T-cell (primary cell): ENCODE measurements at regions not wholly inside any gene's neighbourhood (a gene's known extent, or its start where the extent isn't known, plus 50 kb on each side); places are given as distances from the start of the nearest gene placed in this dataset.
"Not testable (repeated sequence)": the region's sequence is repeated elsewhere in the genome, so short reads cannot be mapped to it uniquely, and the experiment has no call there.

ENCODE experiments used
- ATAC-seq, 4 experiments: fragments of 200-7000 bp in 3 of 4; fragments of 150-1000 bp in 1 of 4; cut with Tn5 transposase; replicated peaks in 1 of 4; 1 replicate in 3 of 4; 2 replicates in 1 of 4; pipeline ENCODE4 v1.10.0; 2021; ENCODE audit warnings: moderate library complexity in 3 of 4, mild to moderate bottlenecking in 2 of 4, moderate number of reproducible peaks in 1 of 4
- CTCF ChIA-PET, 2 donors: fragments of 300-600 bp; sonication (Branson Sonifier 250); formaldehyde crosslinking; loops; one replicate each; lab custom pipeline; 2022; ENCODE audit warnings: antibody characterized with exemption in 2 of 2; lab: Charles Lee
- POLR2A ChIA-PET, 2 donors: fragments of 300-600 bp; sonication (Branson Sonifier 250); formaldehyde crosslinking; loops; one replicate each; lab custom pipeline; 2022; ENCODE audit warnings: antibody characterized with exemption in 2 of 2; lab: Charles Lee
- DNase-seq, 35 experiments: peaks; one replicate each; pipeline versions ENCODE4 v3.0.0 to v3.0.0-alpha.2; 2013 to 2023
- H3K27ac ChIP-seq: one replicate; pipeline ENCODE4 v1.5.1; 2013; ENCODE audit warnings: low read length
- H3K27me3 ChIP-seq, 2 experiments: replicated peaks in 1 of 2; 1 replicate in 1 of 2; 2 replicates in 1 of 2; pipeline versions ENCODE4 v1.6.1 to v1.7.0; 2013; ENCODE audit warnings: low read length in 1 of 2, mixed read lengths in 1 of 2; ENCODE audit not compliant: control insufficient read depth in 2 of 2, insufficient read depth in 2 of 2; ENCODE audit errors: extremely low read depth in 1 of 2
- H3K36me3 ChIP-seq, 2 donors: 1 replicate in 1 of 2; 2 replicates in 1 of 2; pipeline versions ENCODE4 v1.6.1 to v1.7.0; 2013; ENCODE audit warnings: low read length in 1 of 2; ENCODE audit not compliant: control insufficient read depth in 2 of 2, insufficient read depth in 1 of 2; ENCODE audit errors: extremely low read depth in 1 of 2
- H3K4me1 ChIP-seq, 2 experiments: 1 replicate in 1 of 2; 2 replicates in 1 of 2; pipeline versions ENCODE4 v1.6.1 to v1.7.0; 2013; ENCODE audit warnings: low read length in 2 of 2, mixed read lengths in 1 of 2; ENCODE audit not compliant: insufficient read depth in 2 of 2, control insufficient read depth in 1 of 2; ENCODE audit errors: extremely low read depth in 1 of 2
- H3K4me3 ChIP-seq, 2 donors: 1 replicate in 1 of 2; 2 replicates in 1 of 2; pipeline versions ENCODE4 v1.5.1 to v1.7.0; 2013; ENCODE audit warnings: mild to moderate bottlenecking in 2 of 2, low read length in 1 of 2, moderate library complexity in 1 of 2; ENCODE audit not compliant: control insufficient read depth in 1 of 2; ENCODE audit errors: extremely low read depth in 1 of 2
- H3K9me3 ChIP-seq: 2 replicates; pipeline ENCODE4 v1.7.0; 2013
- H3K27ac Mint-ChIP-seq, 2 donors: one replicate each; pipeline ENCODE4 v1.8.0; 2020 to 2021; ENCODE audit warnings: mild to moderate bottlenecking in 2 of 2, mixed read lengths in 2 of 2
- H3K27me3 Mint-ChIP-seq, 2 donors: one replicate each; pipeline ENCODE4 v1.8.0; 2021 to 2022; ENCODE audit warnings: mixed read lengths in 2 of 2
- H3K36me3 Mint-ChIP-seq: one replicate; pipeline ENCODE4 v1.8.0; 2021; ENCODE audit warnings: mixed read lengths
- H3K4me1 Mint-ChIP-seq, 3 donors: one replicate each; pipeline ENCODE4 v1.8.0; 2020 to 2022; ENCODE audit warnings: mixed read lengths in 3 of 3, mild to moderate bottlenecking in 1 of 3
- H3K4me3 Mint-ChIP-seq, 3 donors: one replicate each; pipeline ENCODE4 v1.8.0; 2020 to 2022; ENCODE audit warnings: mild to moderate bottlenecking in 3 of 3, mixed read lengths in 3 of 3, moderate library complexity in 3 of 3
- H3K9me3 Mint-ChIP-seq, 3 donors: one replicate each; pipeline ENCODE4 v1.8.0; 2020 to 2022; ENCODE audit warnings: mixed read lengths in 3 of 3
- WGBS: methylation state at CpG from one replicate; pipeline ENCODE4 v1.1.5; 2013; ENCODE audit warnings: missing lambda C conversion rate; ENCODE audit not compliant: insufficient coverage; 5-methylcytosine and 5-hydroxymethylcytosine counted together

DNA sequence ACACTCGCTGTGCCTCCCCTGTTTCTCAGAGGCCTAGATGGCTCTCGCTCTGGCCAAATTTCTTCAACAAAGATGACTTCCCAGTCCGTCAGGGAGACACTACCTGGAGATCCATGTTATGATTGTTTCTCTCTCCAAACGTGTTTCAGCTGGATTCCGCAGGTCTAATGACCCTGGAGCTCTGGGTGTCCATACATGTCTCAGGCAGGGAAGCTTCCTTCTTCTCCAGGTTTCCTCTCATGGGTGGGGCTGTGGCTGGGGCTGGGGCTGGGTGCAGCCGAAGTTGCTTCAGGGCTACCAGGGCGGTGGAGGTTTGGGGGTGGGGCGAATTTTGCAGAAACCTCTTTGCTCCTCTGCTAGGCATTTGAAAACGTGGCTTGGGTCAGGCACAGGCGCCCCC, 361.8 kb upstream of the ZNF337 start:
- H3K4me1 ChIP-seq, DNase-seq, H3K36me3 Mint-ChIP-seq, H3K27ac Mint-ChIP-seq, H3K27me3 ChIP-seq, H3K4me1 Mint-ChIP-seq, H3K27me3 Mint-ChIP-seq, H3K4me3 ChIP-seq, H3K27ac ChIP-seq, ATAC-seq, POLR2A ChIA-PET, H3K4me3 Mint-ChIP-seq, H3K9me3 Mint-ChIP-seq, H3K36me3 ChIP-seq, H3K9me3 ChIP-seq, CTCF ChIA-PET: not testable (repeated sequence)
- WGBS, result no CpG with 5 or more reads among the region's 10 CpGs

DNA sequence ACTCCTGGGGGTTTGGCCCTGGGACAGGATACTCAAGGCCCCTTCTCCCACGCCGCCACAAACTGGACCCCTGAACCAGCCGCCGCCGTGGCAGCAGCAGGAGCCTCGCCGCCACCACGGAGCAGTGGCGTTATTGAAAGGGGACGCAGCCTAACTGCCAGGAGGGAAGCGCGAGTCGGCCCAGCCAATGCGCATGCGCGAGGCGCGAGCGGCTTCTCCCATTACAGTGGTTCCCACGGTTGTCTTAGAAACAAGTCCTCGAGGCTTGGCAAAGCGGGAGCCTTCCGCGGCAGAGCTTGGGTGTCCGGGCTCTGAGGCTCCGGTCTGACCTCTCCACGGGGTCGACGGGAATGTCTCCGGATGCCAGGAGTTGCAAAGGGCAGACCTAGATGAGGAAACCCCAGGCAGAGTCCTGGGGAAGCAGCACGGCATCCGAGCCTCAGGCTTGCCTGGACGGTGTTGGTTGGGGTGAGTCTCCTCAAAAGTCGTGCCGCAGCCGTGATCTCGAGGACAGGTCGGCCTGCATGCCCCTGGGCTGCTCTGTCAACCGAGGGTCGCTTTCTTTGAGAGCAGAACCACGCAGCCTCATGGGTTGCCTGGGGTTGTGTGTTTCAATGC, 360.6 kb upstream of the ZNF337 start:
- H3K4me3 Mint-ChIP-seq, H3K27me3 Mint-ChIP-seq, H3K4me3 ChIP-seq, H3K9me3 ChIP-seq, H3K36me3 Mint-ChIP-seq, H3K9me3 Mint-ChIP-seq, H3K4me1 Mint-ChIP-seq, H3K36me3 ChIP-seq, H3K27me3 ChIP-seq, H3K27ac Mint-ChIP-seq, POLR2A ChIA-PET, CTCF ChIA-PET, H3K4me1 ChIP-seq, DNase-seq, H3K27ac ChIP-seq: not testable (repeated sequence)
- WGBS, result no CpG with 5 or more reads among the region's 41 CpGs
- ATAC-seq, result peak in 2 of 4 experiments; percentile 42 to 54

DNA sequence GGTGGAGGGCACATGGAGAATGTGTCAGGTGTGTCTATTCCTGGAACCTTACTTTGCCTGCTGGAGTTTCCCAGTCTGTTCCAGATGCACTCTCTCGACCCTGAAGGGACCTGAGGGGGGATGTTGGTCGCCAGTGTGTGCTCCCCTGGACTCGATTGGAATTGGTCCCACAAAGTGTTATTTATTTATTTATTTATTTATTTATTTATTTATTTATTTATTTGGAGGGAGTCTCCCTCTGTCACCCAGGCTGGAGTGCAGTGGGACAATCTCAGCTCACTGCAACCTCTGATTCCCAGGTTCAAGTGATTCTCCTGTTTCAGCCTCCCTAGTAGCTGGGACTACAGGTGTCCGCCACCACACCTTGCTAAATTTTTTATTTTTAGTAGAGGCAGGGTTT, 329.1 kb upstream of the ZNF337 start:
- DNase-seq, H3K4me1 Mint-ChIP-seq, POLR2A ChIA-PET, H3K36me3 ChIP-seq, H3K4me3 Mint-ChIP-seq, H3K36me3 Mint-ChIP-seq, H3K9me3 ChIP-seq, H3K27me3 Mint-ChIP-seq, H3K9me3 Mint-ChIP-seq, H3K27me3 ChIP-seq, H3K27ac Mint-ChIP-seq, H3K27ac ChIP-seq, ATAC-seq, H3K4me3 ChIP-seq, CTCF ChIA-PET, H3K4me1 ChIP-seq: not testable (repeated sequence)
- WGBS, result no CpG with 5 or more reads among the region's 4 CpGs

DNA sequence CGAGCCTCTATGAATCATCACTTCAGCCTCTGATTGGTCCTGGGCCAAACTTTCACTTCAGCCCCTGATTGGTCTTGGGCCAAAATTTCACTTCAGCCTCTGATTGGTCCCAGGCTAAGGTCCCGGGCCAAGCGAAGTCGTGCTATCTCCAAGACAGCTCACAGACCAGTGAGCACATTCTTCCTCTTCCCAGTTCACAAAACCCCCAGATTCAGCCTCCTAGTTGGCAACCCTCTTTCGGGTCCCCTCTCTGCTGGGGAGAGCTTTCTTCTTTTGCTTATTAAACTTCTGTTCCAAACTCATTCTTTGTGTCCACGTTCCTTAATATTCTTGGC, 314.3 kb upstream of the ZNF337 start:
- H3K27me3 ChIP-seq, H3K27me3 Mint-ChIP-seq, CTCF ChIA-PET, H3K4me1 ChIP-seq, H3K36me3 Mint-ChIP-seq, POLR2A ChIA-PET, H3K9me3 ChIP-seq, H3K4me3 ChIP-seq, H3K27ac ChIP-seq, H3K9me3 Mint-ChIP-seq, ATAC-seq, H3K27ac Mint-ChIP-seq, DNase-seq, H3K36me3 ChIP-seq: not testable (repeated sequence)
- Mint-ChIP-seq H3K4me1 (peaks cover 5 to 12% (median 11%) of the 10 kb centered on the region in 3 donors), H3K4me3 (peak overlapping the region; percentile 80 to 90 (median 83))
- no CpG with 5 or more reads among the region's 6 CpGs for WGBS

DNA sequence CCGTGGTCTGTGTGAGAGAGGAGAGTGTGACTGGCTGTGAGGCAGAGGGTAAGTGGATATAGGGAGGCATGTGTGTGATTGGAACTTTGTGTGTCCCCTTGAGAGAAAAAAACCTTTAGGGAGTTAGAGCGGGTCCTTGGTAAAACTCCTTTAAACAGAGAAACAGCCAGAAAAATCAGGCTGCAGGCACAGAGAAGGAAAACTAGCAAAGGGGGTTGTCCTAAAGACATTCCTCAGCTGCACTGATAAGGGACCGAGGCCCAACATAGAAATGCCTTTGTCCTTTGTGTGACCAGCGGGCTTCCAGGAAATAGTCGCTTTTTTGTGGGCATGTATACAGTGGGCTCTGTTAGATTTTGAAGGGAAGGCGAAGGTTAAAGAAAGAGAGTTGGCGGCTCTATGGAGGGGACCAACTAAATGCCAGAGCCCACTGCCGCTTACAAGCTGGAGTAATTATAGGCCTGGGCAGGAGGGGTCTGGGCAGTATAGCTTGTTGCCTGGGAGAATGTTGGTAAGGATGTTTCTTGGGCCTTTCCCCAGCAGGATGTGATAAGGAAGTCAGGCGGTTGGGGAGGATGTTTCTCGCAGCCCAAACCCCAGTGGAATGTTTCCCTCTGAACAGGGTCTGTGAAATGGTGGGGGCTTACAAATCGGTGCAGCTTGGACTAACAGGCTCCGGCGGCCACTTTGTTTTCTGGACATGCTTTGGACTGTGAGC, 313.7 kb upstream of the ZNF337 start:
- H3K9me3 Mint-ChIP-seq, DNase-seq, H3K36me3 ChIP-seq, POLR2A ChIA-PET, H3K36me3 Mint-ChIP-seq, H3K4me1 ChIP-seq, ATAC-seq, H3K9me3 ChIP-seq, H3K27me3 ChIP-seq, CTCF ChIA-PET, H3K27me3 Mint-ChIP-seq, H3K27ac ChIP-seq: not testable (repeated sequence)
- WGBS, result 25% methylated on average over 6 of the region's 13 CpGs
- H3K4me3 ChIP-seq, result peak overlapping the region; percentile 54 to 57
- Mint-ChIP-seq H3K4me3 (peak overlapping the region; percentile 80 to 90 (median 83)), H3K27ac (peak overlapping the region; percentile 65 to 77), H3K4me1 (peaks cover 5 to 12% (median 11%) of the 10 kb centered on the region in 3 donors)

DNA sequence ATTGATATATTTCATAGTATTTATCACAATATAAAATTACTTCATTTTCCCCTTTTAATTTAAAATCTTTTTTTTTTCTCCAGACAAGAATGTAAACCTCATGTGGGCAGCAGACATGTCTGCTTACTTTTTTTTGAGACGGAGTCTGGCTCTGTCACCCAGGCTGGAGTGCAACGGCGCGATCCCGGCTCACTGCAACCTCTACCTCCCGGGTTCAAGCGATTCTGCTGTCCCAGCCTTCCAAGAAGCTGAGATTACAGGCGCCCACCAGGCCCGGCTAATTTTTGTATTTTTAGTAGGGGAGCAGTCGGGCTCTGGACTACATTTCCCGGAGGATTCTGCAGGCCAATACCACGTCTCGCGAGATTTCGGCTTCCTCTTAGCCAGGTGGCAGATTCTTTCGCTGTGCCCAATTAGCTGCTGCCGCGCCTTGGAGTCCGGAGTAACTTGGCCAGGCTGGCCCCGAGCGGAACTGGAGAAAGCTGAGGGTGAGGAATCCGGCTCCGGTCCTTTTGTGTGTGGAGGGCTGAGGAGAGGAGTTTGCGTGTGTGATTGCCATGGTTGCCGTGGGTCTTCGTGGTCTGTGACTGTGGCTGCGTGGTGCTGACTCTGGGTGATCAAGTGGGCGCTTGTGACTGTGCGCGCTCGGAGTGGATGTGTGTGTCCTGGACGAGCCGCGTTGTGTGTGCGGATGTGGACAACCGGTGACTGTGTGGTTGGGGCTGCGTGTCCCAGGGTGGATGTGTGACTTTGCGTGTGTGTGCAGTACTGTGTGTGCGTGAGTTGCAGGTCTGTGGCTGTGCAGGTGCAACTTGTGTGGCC, 313.0 kb upstream of the ZNF337 start:
- POLR2A ChIA-PET, result not testable (repeated sequence)
- peak in 32 of 35 experiments; percentile 13 to 68 (median 35) for DNase-seq

More for the DNA sequence above, 313.0 kb upstream of the ZNF337 start:
- H3K4me1 ChIP-seq, H3K27me3 ChIP-seq, H3K27ac ChIP-seq, H3K36me3 ChIP-seq, ATAC-seq, H3K27me3 Mint-ChIP-seq, H3K9me3 Mint-ChIP-seq, CTCF ChIA-PET, H3K36me3 Mint-ChIP-seq, H3K9me3 ChIP-seq: not testable (repeated sequence)
- H3K4me3 Mint-ChIP-seq, result peak overlapping the region; percentile 80 to 90 (median 83)
- H3K4me1 Mint-ChIP-seq, result peaks cover 5 to 12% (median 11%) of the 10 kb centered on the region in 3 donors
- peak overlapping the region; percentile 65 to 77 for H3K27ac Mint-ChIP-seq
- 13% methylated on average over 22 of the region's 39 CpGs for WGBS
- peak overlapping the region; percentile 54 to 57 for H3K4me3 ChIP-seq
